ENCODE measurements at regions not wholly inside any gene's neighbourhood (a gene's known extent, or its start where the extent isn't known, plus 50 kb on each side); places are given as distances from the start of the nearest gene placed in this dataset.
"Not testable (repeated sequence)": the region's sequence is repeated elsewhere in the genome, so short reads cannot be mapped to it uniquely, and the experiment has no call there.

DNA sequence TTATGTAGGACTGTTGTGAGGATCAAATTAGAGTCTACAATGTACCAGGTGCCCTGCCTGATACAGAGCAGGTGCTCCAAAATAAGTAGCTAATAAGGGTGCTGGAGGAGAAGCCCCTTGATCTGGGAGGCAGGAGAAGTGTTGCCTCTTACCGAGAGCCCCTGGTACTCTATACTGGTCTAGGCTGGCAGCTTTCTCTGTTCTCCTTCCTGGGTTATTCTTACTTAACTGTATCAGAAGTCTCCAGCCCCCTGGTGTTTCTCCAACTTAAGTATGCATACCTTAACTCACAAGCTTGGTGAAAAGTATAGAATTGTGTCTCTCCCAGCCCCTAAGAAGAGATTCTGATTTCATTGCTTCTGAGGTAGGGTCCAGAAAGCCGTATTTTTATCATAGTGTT lies 254.9 kb downstream of the LRIG3 start:
- no peak overlapping the region for H3K4me3 ChIP-seq (ENCODE audit: low read depth, low read length)
- H3K4me3 Mint-ChIP-seq, result no peak overlapping the region
- no peaks in the 10 kb centered on the region for H3K27me3 Mint-ChIP-seq
- no peaks in the 10 kb centered on the region for H3K9me3 ChIP-seq (ENCODE audit: control insufficient read depth in 2 of 2, low read length in 2 of 2)
- no peaks in the 10 kb centered on the region for H3K36me3 ChIP-seq (ENCODE audit: control insufficient read depth, insufficient read depth, low read length)
- H3K27me3 ChIP-seq (ENCODE audit: control insufficient read depth, insufficient read depth, low read length), result no peaks in the 10 kb centered on the region
- ATAC-seq (ENCODE audit: low read depth in 2 of 2), result no peak
- H3K4me1 ChIP-seq (ENCODE audit: control insufficient read depth, insufficient read depth, low read length, poor library complexity, severe bottlenecking), result no peaks in the 10 kb centered on the region
- H3K36me3 Mint-ChIP-seq, result no peaks in the 10 kb centered on the region
- peaks cover 0 to 9% (median 0%) of the 10 kb centered on the region in 7 donors for H3K9me3 Mint-ChIP-seq
- H3K4me1 Mint-ChIP-seq, result no peaks in the 10 kb centered on the region
- no peak overlapping the region for H3K27ac Mint-ChIP-seq
- DNase-seq, result no peak
- H3K27ac ChIP-seq (ENCODE audit: insufficient read depth, low read length, poor library complexity, severe bottlenecking), result no peak overlapping the region

DNA sequence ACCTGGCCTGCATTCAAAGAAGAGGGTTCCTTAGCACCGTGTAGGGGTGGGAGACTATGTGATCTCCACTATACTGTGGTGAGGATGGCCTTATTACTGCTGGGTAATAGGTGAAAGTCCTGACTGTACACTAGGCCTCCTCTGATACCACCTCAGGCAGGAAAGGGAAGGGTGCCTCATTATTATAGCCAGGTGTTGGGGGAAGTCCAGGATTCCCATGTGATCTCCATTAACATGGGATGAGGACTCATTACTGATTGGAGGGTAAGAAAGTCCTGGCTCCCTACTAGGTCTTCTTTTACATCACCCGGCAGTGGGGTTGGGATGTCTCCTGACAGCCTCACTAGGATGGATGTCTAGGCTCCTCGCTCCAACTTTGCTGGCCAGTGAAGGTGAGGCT lies 252.1 kb downstream of the LRIG3 start:
- ATAC-seq (ENCODE audit: low read depth in 2 of 2) (no peak), DNase-seq (no peak)
- no peaks in the 10 kb centered on the region for H3K9me3 ChIP-seq (ENCODE audit: control insufficient read depth in 2 of 2, low read length in 2 of 2)
- Mint-ChIP-seq H3K4me3 (no peak overlapping the region), H3K4me1 (no peaks in the 10 kb centered on the region), H3K27me3 (no peaks in the 10 kb centered on the region), H3K9me3 (peaks cover 0 to 8% (median 5%) of the 10 kb centered on the region in 7 donors), H3K27ac (peak overlapping the region in 1 of 3 donors; percentile 29), H3K36me3 (no peaks in the 10 kb centered on the region)
- H3K27me3 ChIP-seq (ENCODE audit: control insufficient read depth, insufficient read depth, low read length), result no peaks in the 10 kb centered on the region
- no peak overlapping the region for H3K27ac ChIP-seq (ENCODE audit: insufficient read depth, low read length, poor library complexity, severe bottlenecking)
- no peak overlapping the region for H3K4me3 ChIP-seq (ENCODE audit: low read depth, low read length)
- H3K36me3 ChIP-seq (ENCODE audit: control insufficient read depth, insufficient read depth, low read length), result no peaks in the 10 kb centered on the region
- no peaks in the 10 kb centered on the region for H3K4me1 ChIP-seq (ENCODE audit: control insufficient read depth, insufficient read depth, low read length, poor library complexity, severe bottlenecking)

DNA sequence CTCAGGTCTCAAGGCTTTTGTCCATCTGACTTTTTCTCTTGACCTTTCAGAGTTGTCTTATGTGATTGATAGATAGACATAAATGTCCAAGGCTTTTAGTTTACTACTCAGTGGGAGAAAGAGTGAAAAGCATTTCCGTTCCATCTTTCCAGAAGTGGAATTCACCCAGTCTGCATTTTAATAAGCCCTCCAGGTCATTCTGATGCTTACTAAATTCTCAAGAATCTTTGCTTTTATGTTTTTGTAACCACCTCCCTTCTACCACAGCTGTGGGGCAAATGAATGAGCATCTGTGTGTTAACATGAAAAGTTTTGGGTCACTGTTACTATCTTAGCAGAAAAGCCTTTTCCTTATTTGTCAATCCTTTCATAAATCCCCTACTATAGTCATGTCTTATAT lies 251.4 kb downstream of the LRIG3 start:
- Histone ChIP-seq H3K9me3 (ENCODE audit: control insufficient read depth in 2 of 2, low read length in 2 of 2) (no peaks in the 10 kb centered on the region), H3K4me1 (ENCODE audit: control insufficient read depth, insufficient read depth, low read length, poor library complexity, severe bottlenecking) (no peaks in the 10 kb centered on the region), H3K4me3 (ENCODE audit: low read depth, low read length) (no peak overlapping the region), H3K27ac (ENCODE audit: insufficient read depth, low read length, poor library complexity, severe bottlenecking) (no peak overlapping the region), H3K27me3 (ENCODE audit: control insufficient read depth, insufficient read depth, low read length) (no peaks in the 10 kb centered on the region), H3K36me3 (ENCODE audit: control insufficient read depth, insufficient read depth, low read length) (no peaks in the 10 kb centered on the region)
- Mint-ChIP-seq H3K27me3 (no peaks in the 10 kb centered on the region), H3K27ac (no peak overlapping the region), H3K4me3 (no peak overlapping the region), H3K36me3 (no peaks in the 10 kb centered on the region), H3K9me3 (peaks cover 0 to 8% (median 6%) of the 10 kb centered on the region in 7 donors), H3K4me1 (no peaks in the 10 kb centered on the region)
- DNase-seq (no peak), ATAC-seq (ENCODE audit: low read depth in 2 of 2) (no peak)

DNA sequence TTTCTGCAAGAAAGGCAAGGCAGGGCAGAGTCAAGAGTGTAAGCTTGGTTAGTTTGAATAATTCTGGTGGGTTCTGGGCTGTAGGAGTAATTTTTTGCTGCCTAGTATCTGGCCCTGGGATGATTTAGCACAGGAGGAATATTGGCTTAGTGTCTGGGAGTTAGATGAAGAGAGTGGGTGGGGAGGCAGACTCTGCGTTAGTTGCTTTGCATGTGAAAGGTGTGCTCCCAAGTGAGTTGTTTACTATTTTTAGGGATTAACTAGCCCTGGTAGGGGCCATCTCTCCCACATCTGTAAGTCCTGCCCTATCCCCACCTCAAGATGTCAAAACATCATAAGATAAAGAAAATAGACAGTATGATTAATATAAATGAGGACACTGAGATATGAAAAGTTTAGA lies 249.7 kb downstream of the LRIG3 start:
- peaks cover 0 to 9% (median 4%) of the 10 kb centered on the region in 7 donors for H3K9me3 Mint-ChIP-seq
- no peak overlapping the region for H3K27ac Mint-ChIP-seq
- Histone ChIP-seq H3K4me1 (ENCODE audit: control insufficient read depth, insufficient read depth, low read length, poor library complexity, severe bottlenecking) (no peaks in the 10 kb centered on the region), H3K27ac (ENCODE audit: insufficient read depth, low read length, poor library complexity, severe bottlenecking) (no peak overlapping the region), H3K4me3 (ENCODE audit: low read depth, low read length) (no peak overlapping the region), H3K27me3 (ENCODE audit: control insufficient read depth, insufficient read depth, low read length) (no peaks in the 10 kb centered on the region), H3K36me3 (ENCODE audit: control insufficient read depth, insufficient read depth, low read length) (no peaks in the 10 kb centered on the region), H3K9me3 (ENCODE audit: control insufficient read depth in 2 of 2, low read length in 2 of 2) (no peaks in the 10 kb centered on the region)
- H3K4me1 Mint-ChIP-seq, result no peaks in the 10 kb centered on the region
- no peak overlapping the region for H3K4me3 Mint-ChIP-seq
- DNase-seq (no peak), ATAC-seq (ENCODE audit: low read depth in 2 of 2) (no peak)
- H3K36me3 Mint-ChIP-seq, result no peaks in the 10 kb centered on the region
- no peaks in the 10 kb centered on the region for H3K27me3 Mint-ChIP-seq

DNA sequence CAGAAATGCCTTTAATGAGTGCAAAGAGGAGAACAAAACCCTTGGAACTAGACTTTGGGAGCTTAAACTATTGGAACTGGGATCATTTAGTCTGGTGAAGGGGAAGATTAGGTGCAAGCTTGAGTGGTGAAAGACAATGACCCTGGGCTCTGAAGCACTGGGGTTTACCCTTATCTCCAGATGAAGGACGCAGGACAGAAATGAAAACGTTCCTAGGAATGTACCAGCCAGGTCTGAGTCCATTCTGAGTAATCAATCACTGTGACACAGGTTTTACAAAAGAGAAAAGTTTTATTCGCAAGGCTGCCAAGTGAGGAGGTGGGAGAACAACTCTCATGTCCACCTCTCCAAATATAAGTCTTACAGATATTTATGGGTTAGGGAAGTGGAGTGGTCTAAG lies 249.1 kb downstream of the LRIG3 start:
- H3K36me3 ChIP-seq (ENCODE audit: control insufficient read depth, insufficient read depth, low read length), result no peaks in the 10 kb centered on the region
- peaks cover 0 to 11% (median 4%) of the 10 kb centered on the region in 7 donors for H3K9me3 Mint-ChIP-seq
- H3K27ac Mint-ChIP-seq, result no peak overlapping the region
- no peaks in the 10 kb centered on the region for H3K4me1 ChIP-seq (ENCODE audit: control insufficient read depth, insufficient read depth, low read length, poor library complexity, severe bottlenecking)
- no peak for DNase-seq
- no peaks in the 10 kb centered on the region for H3K9me3 ChIP-seq (ENCODE audit: control insufficient read depth in 2 of 2, low read length in 2 of 2)
- no peaks in the 10 kb centered on the region for H3K27me3 ChIP-seq (ENCODE audit: control insufficient read depth, insufficient read depth, low read length)
- no peak overlapping the region for H3K4me3 Mint-ChIP-seq
- H3K36me3 Mint-ChIP-seq, result no peaks in the 10 kb centered on the region
- H3K27ac ChIP-seq (ENCODE audit: insufficient read depth, low read length, poor library complexity, severe bottlenecking), result no peak overlapping the region
- H3K27me3 Mint-ChIP-seq, result no peaks in the 10 kb centered on the region
- ATAC-seq (ENCODE audit: low read depth in 2 of 2), result no peak
- no peaks in the 10 kb centered on the region for H3K4me1 Mint-ChIP-seq
- H3K4me3 ChIP-seq (ENCODE audit: low read depth, low read length), result no peak overlapping the region

DNA sequence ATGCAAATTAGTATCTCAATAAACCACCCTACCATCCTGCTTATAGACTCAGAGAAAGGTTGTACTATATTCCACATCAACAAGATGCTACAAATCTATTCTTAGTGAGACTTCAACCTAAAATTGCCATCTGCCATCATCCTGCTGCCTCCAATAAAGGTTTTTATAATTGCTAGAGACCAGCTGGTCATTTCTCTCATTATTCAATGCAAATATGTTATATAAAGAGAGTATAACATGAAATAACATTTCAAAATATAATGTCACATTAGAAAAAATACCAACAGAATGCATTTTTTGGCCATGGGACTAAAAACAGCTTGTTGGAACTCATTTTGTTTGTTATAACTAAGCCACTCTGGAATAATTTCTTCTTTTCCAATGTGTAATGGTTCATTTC lies 247.3 kb downstream of the LRIG3 start:
- no peaks in the 10 kb centered on the region for H3K27me3 Mint-ChIP-seq
- no peak overlapping the region for H3K4me3 ChIP-seq (ENCODE audit: low read depth, low read length)
- peaks cover under 1 to 13% (median 4%) of the 10 kb centered on the region in 7 donors for H3K9me3 Mint-ChIP-seq
- DNase-seq (no peak), ATAC-seq (ENCODE audit: low read depth in 2 of 2) (no peak)
- H3K27ac Mint-ChIP-seq, result no peak overlapping the region
- H3K27ac ChIP-seq (ENCODE audit: insufficient read depth, low read length, poor library complexity, severe bottlenecking), result no peak overlapping the region
- H3K36me3 ChIP-seq (ENCODE audit: control insufficient read depth, insufficient read depth, low read length), result no peaks in the 10 kb centered on the region
- H3K9me3 ChIP-seq (ENCODE audit: control insufficient read depth in 2 of 2, low read length in 2 of 2), result no peaks in the 10 kb centered on the region
- no peaks in the 10 kb centered on the region for H3K27me3 ChIP-seq (ENCODE audit: control insufficient read depth, insufficient read depth, low read length)
- no peaks in the 10 kb centered on the region for H3K4me1 ChIP-seq (ENCODE audit: control insufficient read depth, insufficient read depth, low read length, poor library complexity, severe bottlenecking)
- H3K4me1 Mint-ChIP-seq, result no peaks in the 10 kb centered on the region
- H3K4me3 Mint-ChIP-seq, result no peak overlapping the region
- no peaks in the 10 kb centered on the region for H3K36me3 Mint-ChIP-seq

DNA sequence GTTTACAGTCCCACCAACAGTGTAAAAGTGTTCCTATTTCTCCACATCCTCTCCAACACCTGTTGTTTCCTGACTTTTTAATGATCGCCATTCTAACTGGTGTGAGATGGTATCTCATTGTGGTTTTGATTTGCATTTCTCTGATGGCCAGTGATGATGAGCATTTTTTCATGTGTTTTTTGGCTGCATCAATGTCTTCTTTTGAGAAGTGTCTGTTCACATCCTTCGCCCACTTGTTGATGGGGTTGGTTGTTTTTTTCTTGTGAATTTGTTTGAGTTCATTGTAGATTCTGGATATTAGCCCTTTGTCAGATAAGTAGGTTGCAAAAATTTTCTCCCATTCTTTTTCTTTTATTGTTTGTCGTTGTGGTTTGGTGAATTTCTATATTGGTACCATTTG lies 242.5 kb downstream of the LRIG3 start:
- not testable (repeated sequence) for H3K4me3 Mint-ChIP-seq; H3K27me3 Mint-ChIP-seq; H3K4me3 ChIP-seq (ENCODE audit: low read depth, low read length); H3K27me3 ChIP-seq (ENCODE audit: control insufficient read depth, insufficient read depth, low read length); H3K36me3 ChIP-seq (ENCODE audit: control insufficient read depth, insufficient read depth, low read length); H3K27ac Mint-ChIP-seq; H3K36me3 Mint-ChIP-seq; DNase-seq; H3K27ac ChIP-seq (ENCODE audit: insufficient read depth, low read length, poor library complexity, severe bottlenecking); H3K4me1 ChIP-seq (ENCODE audit: control insufficient read depth, insufficient read depth, low read length, poor library complexity, severe bottlenecking); ATAC-seq (ENCODE audit: low read depth in 2 of 2); H3K4me1 Mint-ChIP-seq
- H3K9me3 ChIP-seq (ENCODE audit: control insufficient read depth in 2 of 2, low read length in 2 of 2), result peaks cover 8 to 16% of the 10 kb centered on the region in 2 experiments
- H3K9me3 Mint-ChIP-seq, result peaks cover 1 to 29% (median 11%) of the 10 kb centered on the region in 7 donors

DNA sequence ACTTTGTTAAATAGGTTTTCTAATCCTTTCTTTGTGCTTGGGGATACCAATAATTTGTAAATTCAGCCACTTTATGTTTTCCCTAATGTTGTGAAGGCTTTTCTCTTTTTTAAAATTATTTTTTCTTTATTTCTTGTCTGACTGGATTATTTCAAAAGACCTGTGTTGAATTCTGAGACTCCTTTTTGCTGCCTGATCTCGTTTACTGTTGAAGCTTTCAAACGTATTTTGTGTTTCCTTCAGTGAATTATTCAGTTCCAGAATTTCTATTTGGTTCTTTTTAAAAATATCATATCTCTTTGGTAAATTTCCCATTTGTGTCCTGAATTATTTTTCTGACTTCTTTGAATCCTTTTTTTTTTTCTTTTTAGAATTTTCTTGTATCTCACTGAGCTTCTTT lies 241.6 kb downstream of the LRIG3 start:
- H3K27ac ChIP-seq (ENCODE audit: insufficient read depth, low read length, poor library complexity, severe bottlenecking), result no peak overlapping the region
- Mint-ChIP-seq H3K36me3 (no peaks in the 10 kb centered on the region), H3K4me3 (no peak overlapping the region), H3K27ac (no peak overlapping the region), H3K4me1 (no peaks in the 10 kb centered on the region), H3K9me3 (peaks cover 1 to 29% (median 11%) of the 10 kb centered on the region in 7 donors), H3K27me3 (no peaks in the 10 kb centered on the region)
- DNase-seq, result no peak
- no peaks in the 10 kb centered on the region for H3K4me1 ChIP-seq (ENCODE audit: control insufficient read depth, insufficient read depth, low read length, poor library complexity, severe bottlenecking)
- ATAC-seq (ENCODE audit: low read depth in 2 of 2), result no peak
- H3K27me3 ChIP-seq (ENCODE audit: control insufficient read depth, insufficient read depth, low read length), result no peaks in the 10 kb centered on the region
- H3K4me3 ChIP-seq (ENCODE audit: low read depth, low read length), result no peak overlapping the region
- H3K9me3 ChIP-seq (ENCODE audit: control insufficient read depth in 2 of 2, low read length in 2 of 2), result peaks cover 8 to 16% of the 10 kb centered on the region in 2 experiments
- no peaks in the 10 kb centered on the region for H3K36me3 ChIP-seq (ENCODE audit: control insufficient read depth, insufficient read depth, low read length)

Data from CD4-positive, CD25-positive, alpha-beta regulatory T cell (primary cell).